ENCODE measurements at regions not wholly inside any gene's neighbourhood (a gene's known extent, or its start where the extent isn't known, plus 50 kb on each side); places are given as distances from the start of the nearest gene placed in this dataset.

DNA sequence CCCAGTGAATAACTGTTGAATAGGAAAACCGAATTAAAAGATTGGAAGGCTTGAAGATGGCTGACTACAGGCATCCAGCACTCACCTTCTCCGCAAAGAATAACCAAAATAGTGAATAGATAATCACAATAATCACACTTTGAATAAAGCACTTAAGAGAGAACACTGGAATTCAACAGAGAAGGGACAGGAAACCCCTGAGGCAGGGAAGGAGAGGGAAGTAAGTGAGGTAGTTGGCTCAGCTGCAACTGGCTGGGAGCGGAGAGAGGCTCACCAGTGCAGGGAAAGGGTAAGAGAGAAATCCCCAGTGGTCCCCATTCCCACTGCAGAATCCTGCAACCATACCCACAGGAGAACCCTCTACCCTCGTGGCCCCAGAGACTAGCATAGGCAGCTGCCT lies 246.6 kb upstream of the NCKAP5 start:
- peaks cover 2% of the 10 kb centered on the region for H3K4me1 ChIP-seq (ENCODE audit: control insufficient read depth, insufficient read depth, low read length)
- no peaks in the 10 kb centered on the region for H3K27me3 ChIP-seq (ENCODE audit: control insufficient read depth, insufficient read depth)
- no peak overlapping the region for H3K27ac ChIP-seq (ENCODE audit: low read length)
- no peak for DNase-seq
- ATAC-seq, result no peak
- H3K4me3 ChIP-seq (ENCODE audit: low read length), result no peak overlapping the region
- intact Hi-C loops (cut with DNase I), result no loop called here
- 65% methylated on average over 4 of the region's 4 CpGs for WGBS
- no peaks in the 10 kb centered on the region for H3K9me3 ChIP-seq (ENCODE audit: control insufficient read depth, low read length)

DNA sequence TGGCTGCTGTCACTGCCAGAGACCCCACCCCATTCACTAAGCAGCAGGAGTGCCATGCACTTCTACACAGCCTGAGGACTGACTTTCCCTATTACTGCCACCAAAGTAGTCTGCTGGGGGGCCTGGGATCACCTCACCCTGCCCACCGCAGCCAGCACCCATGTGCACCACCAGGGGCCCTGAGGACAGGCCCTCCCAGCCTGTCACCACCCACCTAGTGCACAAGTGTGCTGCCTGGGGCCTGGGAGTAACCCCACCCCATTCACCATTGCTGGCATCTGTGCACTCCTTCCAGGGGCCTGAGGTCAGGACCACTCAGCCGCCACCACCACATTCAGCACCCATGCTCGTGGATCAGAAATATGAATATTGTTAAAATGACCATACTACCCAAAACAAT lies 247.8 kb upstream of the NCKAP5 start:
- H3K27ac ChIP-seq (ENCODE audit: low read length), result no peak overlapping the region
- H3K27me3 ChIP-seq (ENCODE audit: control insufficient read depth, insufficient read depth), result no peaks in the 10 kb centered on the region
- H3K9me3 ChIP-seq (ENCODE audit: control insufficient read depth, low read length), result no peaks in the 10 kb centered on the region
- ATAC-seq (no peak), DNase-seq (no peak)
- no peak overlapping the region for H3K4me3 ChIP-seq (ENCODE audit: low read length)
- H3K4me1 ChIP-seq (ENCODE audit: control insufficient read depth, insufficient read depth, low read length), result peaks cover 2% of the 10 kb centered on the region
- intact Hi-C loops (cut with DNase I), result no loop called here
- WGBS, result 96% methylated on average over 3 of the region's 3 CpGs

DNA sequence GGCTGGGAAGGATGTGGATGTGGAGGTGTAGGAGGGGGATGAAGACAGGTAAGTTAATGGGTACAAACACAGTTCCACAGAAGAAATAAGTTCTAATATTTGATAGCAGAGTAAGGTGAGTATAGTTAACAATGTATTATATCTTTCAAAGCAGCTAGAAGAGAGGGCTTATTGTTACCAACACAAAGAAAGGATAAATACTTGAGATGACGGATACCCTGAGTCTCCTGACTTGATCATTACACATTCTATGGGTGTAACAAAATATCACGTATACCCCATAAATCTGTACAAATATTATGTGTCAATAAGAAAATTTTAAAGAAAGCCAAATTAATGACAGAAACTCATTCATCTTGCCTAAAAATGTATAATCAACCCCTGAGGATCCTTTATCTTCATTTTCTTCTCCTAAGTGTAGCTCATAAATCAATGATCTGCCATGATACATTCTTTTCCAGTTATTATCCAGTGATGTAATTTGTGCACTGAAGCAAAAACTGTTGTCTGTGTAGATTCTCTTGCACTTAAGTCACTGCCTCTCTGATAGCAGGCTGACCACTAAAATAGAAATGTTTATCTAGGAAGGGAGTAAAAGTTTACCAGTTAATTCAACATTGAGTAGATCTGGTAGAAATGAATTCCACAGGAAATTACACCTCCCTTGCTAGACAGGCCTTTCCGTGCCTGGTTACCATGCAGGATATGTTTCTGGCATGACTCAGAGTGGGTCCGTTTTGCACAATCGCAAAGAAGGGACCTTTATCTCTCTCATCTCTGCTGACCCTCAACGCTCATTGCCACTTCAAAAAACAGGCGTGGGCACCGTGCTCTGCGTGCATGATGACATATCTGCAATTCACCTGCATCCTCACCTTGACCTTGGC lies 249.7 kb upstream of the NCKAP5 start:
- intact Hi-C loops (cut with DNase I), result no loop called here
- Histone ChIP-seq H3K4me1 (ENCODE audit: control insufficient read depth, insufficient read depth, low read length) (peaks cover 2% of the 10 kb centered on the region), H3K4me3 (ENCODE audit: low read length) (no peak overlapping the region), H3K27me3 (ENCODE audit: control insufficient read depth, insufficient read depth) (no peaks in the 10 kb centered on the region), H3K27ac (ENCODE audit: low read length) (no peak overlapping the region), H3K9me3 (ENCODE audit: control insufficient read depth, low read length) (no peaks in the 10 kb centered on the region)
- 22% methylated on average over 9 of the region's 9 CpGs for WGBS
- ATAC-seq (peak; percentile 60 to 95), DNase-seq (no peak)

DNA sequence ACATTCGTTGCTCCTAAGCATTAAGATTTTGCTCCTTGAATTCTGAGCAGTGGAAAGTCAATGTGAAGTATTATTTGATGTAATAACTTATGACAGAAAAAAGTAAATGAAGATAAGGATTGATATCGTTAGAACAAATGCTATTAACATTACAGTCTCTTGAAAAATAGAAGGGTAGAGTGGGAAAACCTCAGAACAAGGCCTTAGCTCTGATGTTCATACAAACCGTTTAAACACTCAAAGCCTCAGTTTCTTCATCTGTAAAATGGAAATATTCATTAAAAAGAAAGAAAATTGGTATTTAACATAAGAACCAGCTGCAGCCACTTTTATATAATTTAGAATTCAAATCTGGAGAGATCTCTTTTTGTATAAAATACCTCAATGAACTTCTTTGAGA lies 250.4 kb upstream of the NCKAP5 start:
- H3K4me1 ChIP-seq (ENCODE audit: control insufficient read depth, insufficient read depth, low read length), result peaks cover 2% of the 10 kb centered on the region
- 49% methylated on average over 3 of the region's 3 CpGs for WGBS
- intact Hi-C loops (cut with DNase I), result no loop called here
- H3K9me3 ChIP-seq (ENCODE audit: control insufficient read depth, low read length), result no peaks in the 10 kb centered on the region
- DNase-seq (no peak), ATAC-seq (no peak)
- H3K4me3 ChIP-seq (ENCODE audit: low read length), result no peak overlapping the region
- H3K27me3 ChIP-seq (ENCODE audit: control insufficient read depth, insufficient read depth), result no peaks in the 10 kb centered on the region
- H3K27ac ChIP-seq (ENCODE audit: low read length), result no peak overlapping the region

DNA sequence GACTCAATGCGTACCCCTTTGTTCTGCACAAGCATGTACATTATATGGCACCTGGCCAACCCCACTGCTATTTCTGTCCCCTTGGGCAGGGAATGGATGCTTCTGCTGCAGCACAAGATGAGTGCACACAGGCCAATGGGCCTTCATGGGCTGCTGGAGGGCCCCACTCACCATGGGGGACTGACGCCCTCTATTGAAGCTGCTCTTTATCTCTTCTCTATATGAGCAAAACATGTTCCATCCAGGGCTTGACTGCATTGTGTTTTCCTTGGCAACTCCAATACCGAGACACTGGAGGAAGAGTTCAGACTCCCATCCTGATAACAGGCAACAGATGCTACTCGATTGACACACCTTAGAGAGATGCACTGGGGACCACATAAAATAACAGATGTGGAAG lies 251.6 kb upstream of the NCKAP5 start:
- Histone ChIP-seq H3K4me3 (ENCODE audit: low read length) (no peak overlapping the region), H3K9me3 (ENCODE audit: control insufficient read depth, low read length) (no peaks in the 10 kb centered on the region), H3K27ac (ENCODE audit: low read length) (no peak overlapping the region), H3K4me1 (ENCODE audit: control insufficient read depth, insufficient read depth, low read length) (peaks cover 2% of the 10 kb centered on the region), H3K27me3 (ENCODE audit: control insufficient read depth, insufficient read depth) (no peaks in the 10 kb centered on the region)
- intact Hi-C loops (cut with DNase I), result no loop called here
- DNase-seq (no peak), ATAC-seq (no peak)
- 72% methylated on average over 4 of the region's 4 CpGs for WGBS

DNA sequence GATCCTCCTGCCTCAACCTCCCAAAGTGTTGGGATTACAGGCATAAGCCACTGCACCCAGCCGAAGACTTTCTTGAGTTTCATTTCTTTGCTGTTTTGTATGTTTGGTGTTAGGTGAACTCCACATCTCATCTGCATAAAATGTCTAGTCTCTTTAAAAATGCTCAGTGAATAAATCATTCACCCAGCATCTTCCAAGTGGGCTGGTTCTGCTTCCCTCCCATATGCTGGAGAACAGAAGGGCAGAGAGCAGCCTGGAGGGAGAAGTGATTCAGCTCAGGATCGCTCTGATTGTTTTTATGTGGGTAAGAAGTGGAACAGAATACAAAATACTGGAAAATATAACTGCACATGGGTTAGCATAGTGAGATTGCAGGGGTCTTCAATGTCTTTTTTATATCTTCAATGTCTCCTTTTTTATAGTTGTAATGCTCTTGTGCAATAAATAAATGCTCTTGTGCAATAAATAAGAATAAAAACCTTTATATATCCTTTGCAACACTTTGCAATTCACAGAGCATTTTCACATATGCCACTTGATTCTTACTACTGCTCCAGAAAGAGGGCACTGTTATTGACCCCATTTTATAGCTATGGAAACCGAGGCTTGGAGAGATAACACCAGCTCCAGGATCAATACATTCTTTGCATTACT lies 253.0 kb upstream of the NCKAP5 start:
- no peaks in the 10 kb centered on the region for H3K9me3 ChIP-seq (ENCODE audit: control insufficient read depth, low read length)
- no peak overlapping the region for H3K4me3 ChIP-seq (ENCODE audit: low read length)
- H3K27ac ChIP-seq (ENCODE audit: low read length), result no peak overlapping the region
- H3K27me3 ChIP-seq (ENCODE audit: control insufficient read depth, insufficient read depth), result no peaks in the 10 kb centered on the region
- 79% methylated on average over 3 of the region's 3 CpGs for WGBS
- intact Hi-C loops (cut with DNase I), result no loop called here
- peaks cover 2% of the 10 kb centered on the region for H3K4me1 ChIP-seq (ENCODE audit: control insufficient read depth, insufficient read depth, low read length)
- no peak for DNase-seq
- no peak for ATAC-seq

DNA sequence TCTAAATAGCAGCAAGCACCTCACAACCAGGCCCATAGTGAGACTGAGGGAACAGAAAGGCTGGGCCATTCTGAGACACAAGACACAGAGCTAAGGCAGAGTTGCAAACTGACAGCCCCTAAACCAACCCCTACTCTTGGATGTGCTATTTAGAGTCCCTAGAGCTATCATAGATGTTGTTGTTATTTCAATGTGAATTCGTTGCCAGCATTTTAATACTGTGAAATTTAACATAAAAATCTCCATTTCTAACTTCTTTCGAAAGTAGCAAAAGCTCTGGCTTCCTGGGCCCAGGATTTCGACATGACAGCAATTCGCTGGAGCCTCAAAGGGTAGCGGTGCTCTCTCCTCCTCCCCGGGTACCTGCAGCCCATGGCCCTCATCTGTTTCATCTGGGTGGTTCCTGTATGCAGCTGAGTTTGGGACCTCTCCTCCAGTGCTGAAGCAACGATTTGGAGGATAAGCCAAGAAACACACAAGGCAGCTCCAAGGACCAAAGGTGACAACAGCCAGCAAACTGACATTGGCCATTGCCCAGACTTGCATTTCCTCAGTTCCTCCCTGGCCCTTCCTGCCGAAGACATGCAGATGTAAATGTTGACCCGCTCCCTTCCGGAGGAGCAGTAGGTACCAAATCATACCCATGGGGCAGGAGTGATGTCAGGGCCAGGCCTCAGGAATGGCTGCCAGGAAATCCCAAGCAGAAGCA lies 254.4 kb upstream of the NCKAP5 start:
- Histone ChIP-seq H3K27me3 (ENCODE audit: control insufficient read depth, insufficient read depth) (no peaks in the 10 kb centered on the region), H3K27ac (ENCODE audit: low read length) (no peak overlapping the region), H3K9me3 (ENCODE audit: control insufficient read depth, low read length) (no peaks in the 10 kb centered on the region), H3K4me1 (ENCODE audit: control insufficient read depth, insufficient read depth, low read length) (peaks cover 2% of the 10 kb centered on the region), H3K4me3 (ENCODE audit: low read length) (no peak overlapping the region)
- WGBS, result 73% methylated on average over 10 of the region's 10 CpGs
- ATAC-seq, result peak; percentile 34 to 52
- intact Hi-C loops (cut with DNase I), result no loop called here
- DNase-seq, result no peak

DNA sequence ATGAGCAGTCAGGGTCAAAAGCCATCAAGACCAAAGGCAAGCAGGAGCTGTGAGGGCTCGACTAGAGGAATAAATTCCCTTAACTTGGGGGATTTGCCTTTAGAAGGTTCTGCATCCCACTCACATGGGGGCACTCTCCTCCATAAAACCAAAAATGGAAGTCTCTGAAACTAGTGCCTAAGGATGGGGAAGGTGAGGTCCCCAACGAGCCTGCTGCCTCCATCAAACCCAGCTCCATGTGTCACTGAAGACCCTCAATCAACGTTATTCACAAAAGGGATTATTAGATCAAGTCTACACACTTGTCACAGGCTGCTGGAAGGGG lies 254.9 kb upstream of the NCKAP5 start:
- H3K4me3 ChIP-seq (ENCODE audit: low read length), result no peak overlapping the region
- H3K27ac ChIP-seq (ENCODE audit: low read length), result no peak overlapping the region
- no peaks in the 10 kb centered on the region for H3K27me3 ChIP-seq (ENCODE audit: control insufficient read depth, insufficient read depth)
- H3K4me1 ChIP-seq (ENCODE audit: control insufficient read depth, insufficient read depth, low read length), result peaks cover 2% of the 10 kb centered on the region
- no peak for ATAC-seq
- H3K9me3 ChIP-seq (ENCODE audit: control insufficient read depth, low read length), result no peaks in the 10 kb centered on the region
- no peak for DNase-seq
- intact Hi-C loops (cut with DNase I), result no loop called here
- 79% methylated on average over 3 of the region's 3 CpGs for WGBS

DNA sequence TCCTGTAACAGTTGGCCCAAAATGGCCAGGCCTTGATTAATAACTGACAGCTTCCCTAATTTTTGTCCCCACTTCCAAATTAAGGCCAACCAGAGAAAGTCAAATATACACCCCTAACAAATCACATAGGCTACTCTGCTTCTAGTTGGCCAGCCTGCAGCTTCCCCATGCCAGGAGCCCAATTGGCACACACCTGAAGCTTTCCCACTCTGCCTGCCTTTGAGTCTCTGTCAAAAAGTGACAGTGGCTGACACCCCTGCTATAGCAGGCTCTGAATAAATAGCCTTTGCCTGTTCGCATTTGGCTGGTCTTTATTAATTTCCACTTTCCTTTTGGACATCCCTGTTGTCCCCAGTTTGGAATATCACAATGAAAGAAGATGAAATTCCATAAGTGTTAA lies 256.6 kb upstream of the NCKAP5 start:
- 71% methylated on average over 1 of the region's 1 CpG for WGBS
- DNase-seq (no peak), ATAC-seq (peak in 1 of 2 donors; percentile 54)
- intact Hi-C loops (cut with DNase I), result no loop called here
- Histone ChIP-seq H3K4me1 (ENCODE audit: control insufficient read depth, insufficient read depth, low read length) (no peaks in the 10 kb centered on the region), H3K27ac (ENCODE audit: low read length) (no peak overlapping the region), H3K9me3 (ENCODE audit: control insufficient read depth, low read length) (no peaks in the 10 kb centered on the region), H3K4me3 (ENCODE audit: low read length) (no peak overlapping the region), H3K27me3 (ENCODE audit: control insufficient read depth, insufficient read depth) (no peaks in the 10 kb centered on the region)

DNA sequence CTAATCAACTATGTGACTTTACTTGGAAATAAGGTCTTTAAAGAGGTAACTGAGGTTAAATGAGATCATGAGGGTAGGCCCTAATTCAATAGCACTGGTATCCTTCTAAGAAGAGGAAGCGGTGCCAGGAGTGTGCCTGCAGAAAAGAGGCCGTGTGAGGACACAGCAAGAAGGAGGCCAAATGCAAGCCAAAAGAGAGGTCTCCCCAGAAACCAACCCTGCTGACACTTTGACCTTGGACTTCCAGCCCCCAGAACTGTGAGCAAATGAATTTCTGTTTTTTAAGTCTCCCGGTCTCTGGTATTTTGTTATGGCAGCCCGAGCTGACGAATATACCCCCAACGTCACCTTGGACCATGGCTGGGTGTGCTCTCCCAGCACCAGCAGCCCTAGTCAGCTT lies 257.5 kb upstream of the NCKAP5 start:
- H3K9me3 ChIP-seq (ENCODE audit: control insufficient read depth, low read length), result no peaks in the 10 kb centered on the region
- intact Hi-C loops (cut with DNase I), result no loop called here
- no peak for DNase-seq
- H3K27ac ChIP-seq (ENCODE audit: low read length), result no peak overlapping the region
- ATAC-seq, result no peak
- no peak overlapping the region for H3K4me3 ChIP-seq (ENCODE audit: low read length)
- H3K27me3 ChIP-seq (ENCODE audit: control insufficient read depth, insufficient read depth), result no peaks in the 10 kb centered on the region
- WGBS, result 94% methylated on average over 6 of the region's 6 CpGs
- no peaks in the 10 kb centered on the region for H3K4me1 ChIP-seq (ENCODE audit: control insufficient read depth, insufficient read depth, low read length)

DNA sequence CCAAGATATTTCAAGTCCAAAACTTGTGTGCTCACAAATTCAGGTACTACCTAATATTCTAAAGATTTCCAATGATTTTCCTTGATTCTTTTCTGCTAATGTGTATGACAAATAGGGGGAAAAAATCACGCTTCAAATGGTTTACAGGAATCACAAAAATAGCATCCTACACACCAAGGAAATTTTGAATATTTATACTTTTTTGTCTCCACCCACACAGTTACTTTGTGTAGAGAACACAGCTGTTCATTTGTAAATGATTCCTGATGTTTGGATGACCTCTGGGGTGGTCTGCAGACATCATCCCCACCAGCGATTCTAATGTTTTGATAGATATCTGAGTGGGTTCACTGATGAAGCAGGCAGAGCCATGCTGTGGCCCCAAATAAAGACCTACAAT lies 260.6 kb upstream of the NCKAP5 start:
- H3K9me3 ChIP-seq (ENCODE audit: control insufficient read depth, low read length), result no peaks in the 10 kb centered on the region
- no peak for DNase-seq
- intact Hi-C loops (cut with DNase I), result no loop called here
- ATAC-seq, result no peak
- H3K4me3 ChIP-seq (ENCODE audit: low read length), result no peak overlapping the region
- WGBS, result 42% methylated on average over 2 of the region's 2 CpGs
- H3K27me3 ChIP-seq (ENCODE audit: control insufficient read depth, insufficient read depth), result no peaks in the 10 kb centered on the region
- H3K27ac ChIP-seq (ENCODE audit: low read length), result no peak overlapping the region
- no peaks in the 10 kb centered on the region for H3K4me1 ChIP-seq (ENCODE audit: control insufficient read depth, insufficient read depth, low read length)

Data from right cardiac atrium (tissue), 5 donors.